ENCODE measurements at regions not wholly inside any gene's neighbourhood (a gene's known extent, or its start where the extent isn't known, plus 50 kb on each side); places are given as distances from the start of the nearest gene placed in this dataset.
"Not testable (repeated sequence)": the region's sequence is repeated elsewhere in the genome, so short reads cannot be mapped to it uniquely, and the experiment has no call there.

- not testable (repeated sequence) for TF ChIP-seq CTCF (IDR thresholded peaks at IDR 0.05); EP300 (IDR thresholded peaks at IDR 0.05; ENCODE audit: low read depth); POLR2A (IDR thresholded peaks at IDR 0.05)
These were observed 117.7 kb downstream of the TMEM121 start for GRCh38 chr14:105644053-105644435.
